ENCODE measurements at regions not wholly inside any gene's neighbourhood (a gene's known extent, or its start where the extent isn't known, plus 50 kb on each side); places are given as distances from the start of the nearest gene placed in this dataset.
A peak's percentile ranks its signal among the peaks of the same experiment; 100 is the strongest.

GRCh38 chr2:147394179-147394790 is 450.5 kb upstream of the ACVR2A start:
- no peak for DNase-seq

GRCh38 chr2:147392180-147392579 is 452.6 kb upstream of the ACVR2A start:
- no peak for DNase-seq

GRCh38 chr2:147390475-147390874 is 454.4 kb upstream of the ACVR2A start:
- DNase-seq = no peak

- no peak for DNase-seq
Observed at GRCh38 chr2:147389218-147389617, 455.6 kb upstream of the ACVR2A start.

- no peak for DNase-seq
Observed at GRCh38 chr2:147388217-147388616, 456.6 kb upstream of the ACVR2A start.

- DNase-seq = no peak
Observed at GRCh38 chr2:147386284-147386683, 458.5 kb upstream of the ACVR2A start.

GRCh38 chr2:147385600-147385999 is 459.2 kb upstream of the ACVR2A start:
- DNase-seq = no peak

GRCh38 chr2:147384659-147385058 is 460.2 kb upstream of the ACVR2A start:
- DNase-seq = no peak

GRCh38 chr2:147382322-147382948 is 462.4 kb upstream of the ACVR2A start:
- peak; percentile 68 for DNase-seq

GRCh38 chr2:147378403-147378802 is 466.4 kb upstream of the ACVR2A start:
- no peak for DNase-seq

GRCh38 chr2:147375073-147375472 is 469.8 kb upstream of the ACVR2A start:
- DNase-seq = no peak

GRCh38 chr2:147374423-147374811 is 470.4 kb upstream of the ACVR2A start:
- no peak for DNase-seq

- DNase-seq = no peak
Observed at GRCh38 chr2:147373800-147374422, 470.9 kb upstream of the ACVR2A start.

GRCh38 chr2:147368306-147368705 is 476.5 kb upstream of the ACVR2A start:
- no peak for DNase-seq

- no peak for DNase-seq
Observed at GRCh38 chr2:147366279-147366678, 478.6 kb upstream of the ACVR2A start.

- DNase-seq = no peak
Observed at GRCh38 chr2:147365622-147366021, 479.2 kb upstream of the ACVR2A start.

GRCh38 chr2:147364597-147364996 is 480.2 kb upstream of the ACVR2A start:
- no peak for DNase-seq

- no peak for DNase-seq
Observed at GRCh38 chr2:147363181-147363580, 481.6 kb upstream of the ACVR2A start.

GRCh38 chr2:147358375-147358774 is 486.5 kb upstream of the ACVR2A start:
- no peak for DNase-seq

GRCh38 chr2:147356157-147356556 is 488.7 kb upstream of the ACVR2A start:
- no peak for DNase-seq

GRCh38 chr2:147355706-147356105 is 489.1 kb upstream of the ACVR2A start:
- DNase-seq = no peak

GRCh38 chr2:147353072-147353381 is 491.8 kb upstream of the ACVR2A start:
- DNase-seq = no peak

GRCh38 chr2:147352264-147353071 is 492.4 kb upstream of the ACVR2A start:
- DNase-seq = no peak

- peak; percentile 18 for DNase-seq
Observed at GRCh38 chr2:147351784-147352183, 493.0 kb upstream of the ACVR2A start.

All from SHP77 treated with DMSO at 0.1 percent for 48 hours (cell line).